GM10248 (cell line): ENCODE measurements at regions not wholly inside any gene's neighbourhood (a gene's known extent, or its start where the extent isn't known, plus 50 kb on each side); places are given as distances from the start of the nearest gene placed in this dataset.

ENCODE experiments used
- CTCF ChIA-PET: fragments of 300-600 bp; sonication (Branson Sonifier 250); formaldehyde crosslinking; extraction: SDS; loops from one replicate; lab custom pipeline; 2021; ENCODE audit warnings: antibody characterized with exemption; lab: Yijun Ruan, JAX
- POLR2A ChIA-PET: fragments of 350-650 bp; sonication (Branson Sonifier 250); formaldehyde crosslinking; extraction: SDS; loops from one replicate; lab custom pipeline; 2020; ENCODE audit warnings: antibody characterized with exemption; lab: Yijun Ruan, JAX
- DNase-seq: peaks from one replicate; pipeline ENCODE4 v3.0.0; 2012; ENCODE audit errors: extremely low spot score
- CTCF ChIP-seq: IDR thresholded peaks from 2 replicates; pipeline ENCODE4 v1.5.1; 2012; ENCODE audit warnings: mild to moderate bottlenecking, low read depth; ENCODE audit errors: extremely low read depth, missing control alignments, control extremely low read depth

GRCh38 chr7:46174196-46174580, 253.1 kb upstream of the IGFBP3 start:
- ChIA-PET POLR2A (no interaction called here), CTCF (no interaction called here)
- no peak for TF ChIP-seq CTCF
- DNase-seq: no peak

GRCh38 chr7:46173476-46174195, 252.6 kb upstream of the IGFBP3 start:
- no peak for DNase-seq
- ChIA-PET POLR2A (no interaction called here), CTCF (interaction anchor here (1.3 to 1.7 kb wide), 2 partner anchors 11 to 18 kb away, joined by 5 to 6 read pairs; no protein-coding TSS in a partner anchor)
- TF ChIP-seq CTCF: no peak

- no peak for TF ChIP-seq CTCF
- ChIA-PET CTCF (interaction anchor here (1.1 kb wide), 1 partner anchor 9 kb away, joined by 3 read pairs; no protein-coding TSS in a partner anchor), POLR2A (no interaction called here)
- DNase-seq: no peak
These were observed 249.7 kb upstream of the IGFBP3 start for GRCh38 chr7:46170792-46171191.

GRCh38 chr7:46170021-46170420, 248.9 kb upstream of the IGFBP3 start:
- ChIA-PET POLR2A (no interaction called here), CTCF (no interaction called here)
- no peak for DNase-seq
- no peak for TF ChIP-seq CTCF

- DNase-seq: no peak
- TF ChIP-seq CTCF: no peak
- ChIA-PET CTCF (no interaction called here), POLR2A (no interaction called here)
These were observed 248.3 kb upstream of the IGFBP3 start for GRCh38 chr7:46169384-46169755.

GRCh38 chr7:46168671-46169383, 247.8 kb upstream of the IGFBP3 start:
- no peak for TF ChIP-seq CTCF
- ChIA-PET POLR2A (no interaction called here), CTCF (interaction anchor here (1.2 to 1.6 kb wide), 2 partner anchors 22 to 25 kb away, joined by 3 to 4 read pairs; no protein-coding TSS in a partner anchor)
- no peak for DNase-seq
